WERI-Rb-1 (cell line): ENCODE measurements at regions not wholly inside any gene's neighbourhood (a gene's known extent, or its start where the extent isn't known, plus 50 kb on each side); places are given as distances from the start of the nearest gene placed in this dataset.
"Not testable (repeated sequence)": the region's sequence is repeated elsewhere in the genome, so short reads cannot be mapped to it uniquely, and the experiment has no call there.

ENCODE experiments used
- DNase-seq: peaks from one replicate; pipeline ENCODE4 v3.0.0-alpha.2; 2020
- H3K27ac ChIP-seq: fragments of 250-450 bp; sonication (Bioruptor Pico); 2 replicates; pipeline ENCODE4 v1.5.1; 2020; ENCODE audit warnings: mild to moderate bottlenecking, moderate library complexity
- H3K27me3 ChIP-seq: fragments of 250-450 bp; sonication (Bioruptor Pico); 2 replicates; pipeline ENCODE4 v1.5.1; 2021; ENCODE audit warnings: mild to moderate bottlenecking, low read depth, moderate library complexity; ENCODE audit not compliant: insufficient read depth, severe bottlenecking
- H3K36me3 ChIP-seq: fragments of 250-450 bp; sonication (Bioruptor Pico); 2 replicates; pipeline ENCODE4 v1.5.1; 2020; ENCODE audit warnings: mild to moderate bottlenecking, moderate library complexity
- H3K4me3 ChIP-seq: 2 replicates; pipeline ENCODE4 v1.5.1; 2011; ENCODE audit warnings: low read depth, mild to moderate bottlenecking, control low read depth, low read length
- H3K9me3 ChIP-seq: fragments of 250-450 bp; sonication (Bioruptor Pico); 2 replicates; pipeline ENCODE4 v1.5.1; 2021; ENCODE audit warnings: mild to moderate bottlenecking, moderate library complexity; ENCODE audit not compliant: severe bottlenecking
- TF ChIP-seq, protein P1 (sequence below): IDR thresholded peaks from 2 replicates; pipeline ENCODE4 v1.5.1; 2011; ENCODE audit warnings: low read depth, mild to moderate bottlenecking, control low read depth, inconsistent platforms, low read length

DNA sequence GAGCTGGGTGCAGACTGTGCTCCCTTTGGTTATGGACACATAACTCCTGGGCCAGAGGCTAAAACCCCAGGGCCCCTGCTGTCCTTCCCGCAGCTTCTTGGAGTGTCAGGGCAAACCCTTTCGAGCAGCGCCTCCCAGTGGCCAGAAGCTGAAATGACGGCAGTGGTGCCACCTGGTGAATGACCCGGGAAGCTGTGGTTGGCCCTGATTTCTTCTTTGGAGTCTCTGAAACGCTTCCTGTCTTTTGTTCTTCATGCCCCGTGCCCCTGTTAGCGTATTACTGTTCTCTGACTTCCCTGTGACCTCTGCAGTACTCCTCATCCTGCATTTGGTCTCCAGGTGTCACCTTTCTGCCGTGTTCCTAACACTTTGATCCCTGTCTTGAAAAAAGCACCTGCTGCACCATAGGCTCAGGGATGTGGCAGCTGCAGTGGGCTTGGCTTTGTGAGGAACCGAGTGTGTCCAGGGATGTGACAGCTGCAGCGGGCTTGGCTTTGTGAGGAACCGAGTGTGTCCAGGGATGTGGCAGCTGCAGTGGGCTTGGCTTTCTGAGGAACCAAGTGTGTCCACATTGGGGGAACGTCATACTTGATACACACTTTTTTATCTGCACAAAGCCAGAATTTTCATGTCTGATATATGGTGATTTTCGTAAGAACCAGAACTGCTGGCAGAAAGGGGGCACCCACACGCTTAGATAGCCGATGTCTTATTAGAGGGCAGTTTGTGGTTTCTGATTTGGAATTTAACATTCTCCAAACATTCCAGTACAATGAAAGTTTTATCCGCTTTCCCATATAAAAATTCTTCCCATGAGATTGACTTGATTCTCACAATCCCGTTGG, 241.8 kb upstream of the FRG2C start:
- DNase-seq = peak; percentile 67
- not testable (repeated sequence) for H3K36me3 ChIP-seq, H3K9me3 ChIP-seq, H3K27ac ChIP-seq, H3K27me3 ChIP-seq, H3K4me3 ChIP-seq
- TF ChIP-seq, protein P1, sequence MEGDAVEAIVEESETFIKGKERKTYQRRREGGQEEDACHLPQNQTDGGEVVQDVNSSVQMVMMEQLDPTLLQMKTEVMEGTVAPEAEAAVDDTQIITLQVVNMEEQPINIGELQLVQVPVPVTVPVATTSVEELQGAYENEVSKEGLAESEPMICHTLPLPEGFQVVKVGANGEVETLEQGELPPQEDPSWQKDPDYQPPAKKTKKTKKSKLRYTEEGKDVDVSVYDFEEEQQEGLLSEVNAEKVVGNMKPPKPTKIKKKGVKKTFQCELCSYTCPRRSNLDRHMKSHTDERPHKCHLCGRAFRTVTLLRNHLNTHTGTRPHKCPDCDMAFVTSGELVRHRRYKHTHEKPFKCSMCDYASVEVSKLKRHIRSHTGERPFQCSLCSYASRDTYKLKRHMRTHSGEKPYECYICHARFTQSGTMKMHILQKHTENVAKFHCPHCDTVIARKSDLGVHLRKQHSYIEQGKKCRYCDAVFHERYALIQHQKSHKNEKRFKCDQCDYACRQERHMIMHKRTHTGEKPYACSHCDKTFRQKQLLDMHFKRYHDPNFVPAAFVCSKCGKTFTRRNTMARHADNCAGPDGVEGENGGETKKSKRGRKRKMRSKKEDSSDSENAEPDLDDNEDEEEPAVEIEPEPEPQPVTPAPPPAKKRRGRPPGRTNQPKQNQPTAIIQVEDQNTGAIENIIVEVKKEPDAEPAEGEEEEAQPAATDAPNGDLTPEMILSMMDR = peak; percentile 70

DNA sequence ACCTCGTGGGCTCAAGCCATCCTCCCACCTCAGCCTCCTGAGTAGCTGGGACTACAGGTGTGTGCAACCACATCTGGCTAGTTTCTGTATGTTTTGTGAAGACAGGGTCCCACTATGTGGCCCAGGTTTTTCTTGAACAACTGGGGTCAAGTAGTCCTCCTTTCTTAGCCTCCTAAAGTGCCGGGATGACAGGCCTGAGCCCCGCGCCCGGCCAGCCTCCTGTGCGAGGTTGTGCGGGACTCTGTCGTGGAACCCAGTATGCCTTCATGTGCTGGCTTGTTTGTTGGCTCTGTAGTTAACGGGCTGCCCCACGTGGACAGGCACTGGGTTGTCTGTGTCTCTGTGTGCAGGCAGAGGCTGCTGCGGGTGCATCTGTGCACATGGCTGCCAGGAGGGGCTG, 238.7 kb upstream of the FRG2C start:
- not testable (repeated sequence) for DNase-seq, H3K4me3 ChIP-seq, H3K27me3 ChIP-seq, H3K27ac ChIP-seq, H3K9me3 ChIP-seq, H3K36me3 ChIP-seq

DNA sequence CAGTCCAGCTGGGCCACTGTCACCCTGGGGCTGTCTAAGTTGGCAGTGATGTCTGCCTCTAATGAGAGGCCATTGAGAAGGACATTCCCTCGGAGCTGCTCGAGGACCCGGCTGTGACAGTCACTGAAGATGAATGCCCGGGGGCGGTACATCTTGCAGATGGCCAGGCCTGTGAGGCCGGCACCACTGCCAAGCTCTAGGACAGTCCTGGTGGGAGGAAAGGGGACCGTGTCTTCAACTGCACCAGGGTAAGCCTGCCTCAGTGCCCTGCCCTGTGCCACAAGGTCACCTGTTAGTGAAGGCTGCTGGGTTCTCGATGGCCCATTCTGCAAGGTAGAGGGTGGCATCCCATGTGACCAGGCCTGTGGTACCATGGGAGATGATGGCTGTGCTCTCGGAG, 236.6 kb upstream of the FRG2C start:
- H3K27me3 ChIP-seq, H3K9me3 ChIP-seq, H3K27ac ChIP-seq, DNase-seq, H3K4me3 ChIP-seq, H3K36me3 ChIP-seq: not testable (repeated sequence)

DNA sequence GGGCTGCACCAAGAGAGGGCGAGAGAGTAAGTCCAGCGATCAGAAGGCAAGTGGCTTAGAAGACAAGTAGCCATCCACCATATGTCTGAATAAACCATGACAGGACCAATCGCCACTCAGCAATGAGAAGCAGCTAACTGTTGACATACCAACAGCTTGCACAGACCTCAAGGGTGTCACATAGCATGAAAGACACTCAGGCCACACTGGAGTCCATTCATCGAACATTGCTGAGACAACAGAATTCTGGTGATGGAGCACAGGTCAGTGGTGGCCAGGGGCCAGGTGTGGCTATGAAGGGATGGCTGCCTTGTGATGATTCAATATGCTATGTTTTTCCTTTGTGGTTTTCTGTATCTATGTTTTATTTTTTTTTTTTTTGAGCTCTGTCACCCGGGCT, 236.2 kb upstream of the FRG2C start:
- not testable (repeated sequence) for H3K27me3 ChIP-seq, DNase-seq, H3K36me3 ChIP-seq

DNA sequence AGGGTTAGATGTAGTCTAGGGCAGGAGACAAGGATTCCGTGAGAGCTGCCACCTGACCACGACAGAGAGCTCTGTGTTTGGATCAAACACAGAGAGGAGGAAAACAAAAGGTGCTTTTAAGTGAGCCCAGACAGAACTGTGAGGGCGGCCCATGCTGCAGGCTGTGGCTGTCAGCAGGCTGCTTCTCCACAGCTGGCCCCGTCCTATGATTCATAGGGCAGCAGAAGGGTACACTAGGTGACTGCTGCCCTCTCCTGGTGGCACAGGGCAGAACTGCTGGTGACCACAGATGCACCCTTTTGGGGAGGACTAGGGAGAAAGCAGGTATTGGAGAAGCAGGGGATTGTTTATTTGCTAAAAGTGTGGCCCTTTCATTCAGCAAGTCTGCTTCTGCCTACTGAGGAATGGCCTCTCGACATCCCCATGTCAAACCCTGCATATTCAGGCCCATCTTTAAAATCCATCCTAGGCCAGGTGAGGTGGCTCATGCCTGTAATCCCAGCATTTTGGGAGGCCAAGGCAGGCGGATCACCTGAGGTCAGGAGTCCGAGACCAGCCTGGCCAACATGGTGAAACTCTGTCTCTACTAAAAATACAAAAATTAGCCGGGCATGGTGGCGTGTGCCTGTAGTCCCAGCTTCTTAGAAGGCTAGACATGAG, 234.4 kb upstream of the FRG2C start:
- H3K9me3 ChIP-seq, H3K4me3 ChIP-seq, H3K27me3 ChIP-seq, H3K36me3 ChIP-seq, H3K27ac ChIP-seq: not testable (repeated sequence)
- DNase-seq = peak; percentile 69
- TF ChIP-seq, protein P1 = peak; percentile 74

More for the DNA sequence above, 236.2 kb upstream of the FRG2C start:
- H3K4me3 ChIP-seq, H3K27ac ChIP-seq, H3K9me3 ChIP-seq: not testable (repeated sequence)

DNA sequence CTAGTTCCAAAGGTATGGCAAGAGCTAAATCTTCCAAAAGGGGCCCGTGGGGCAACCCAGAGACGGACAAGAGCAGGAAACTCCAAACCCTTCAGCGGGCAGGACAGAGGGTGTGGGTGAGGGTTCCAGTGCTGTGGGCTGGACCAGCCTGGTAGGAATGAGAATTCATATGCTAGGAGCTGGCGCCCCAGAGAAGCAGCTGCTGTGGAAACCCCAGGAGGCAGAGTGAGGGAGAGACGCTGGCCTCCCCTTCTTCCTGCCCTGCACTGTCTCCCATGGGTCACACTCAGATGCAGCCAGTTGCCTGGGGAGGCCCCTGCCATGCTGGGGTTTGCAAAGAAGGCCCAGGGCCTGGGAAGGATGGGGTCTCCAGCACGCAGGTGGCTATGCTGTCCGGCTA, 233.7 kb upstream of the FRG2C start:
- DNase-seq, H3K4me3 ChIP-seq, H3K9me3 ChIP-seq, H3K36me3 ChIP-seq, H3K27me3 ChIP-seq, H3K27ac ChIP-seq: not testable (repeated sequence)

DNA sequence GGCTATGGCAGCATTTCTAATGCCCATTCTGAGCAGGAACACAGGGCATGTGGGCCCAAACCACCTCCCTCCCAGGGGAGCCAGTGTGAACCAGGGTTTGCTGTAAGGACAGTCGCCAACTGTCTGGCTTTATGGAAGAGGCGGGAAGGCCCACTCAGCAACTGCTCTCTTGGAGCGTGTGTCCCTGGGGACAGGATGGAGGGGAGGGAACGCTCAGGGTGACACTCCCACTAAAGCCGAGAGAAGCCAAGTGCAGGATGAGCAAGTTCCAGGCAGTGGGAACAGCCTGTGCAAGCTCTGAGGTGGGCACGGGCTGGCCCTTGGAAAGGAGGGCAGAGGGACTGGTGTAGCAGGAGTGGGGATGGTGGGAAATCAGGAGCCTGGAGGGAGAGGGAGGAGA, 233.0 kb upstream of the FRG2C start:
- DNase-seq = not testable (repeated sequence)

GRCh38 chr3:75432466-75432865, 231.7 kb upstream of the FRG2C start:
- not testable (repeated sequence) for H3K4me3 ChIP-seq, H3K27me3 ChIP-seq, H3K9me3 ChIP-seq, DNase-seq, H3K36me3 ChIP-seq, H3K27ac ChIP-seq

More for the DNA sequence above, 233.0 kb upstream of the FRG2C start:
- not testable (repeated sequence) for H3K36me3 ChIP-seq, H3K27ac ChIP-seq, H3K27me3 ChIP-seq, H3K9me3 ChIP-seq, H3K4me3 ChIP-seq

GRCh38 chr3:75432885-75433284, 231.2 kb upstream of the FRG2C start:
- not testable (repeated sequence) for H3K27ac ChIP-seq, H3K9me3 ChIP-seq, H3K36me3 ChIP-seq, H3K27me3 ChIP-seq, DNase-seq, H3K4me3 ChIP-seq

DNA sequence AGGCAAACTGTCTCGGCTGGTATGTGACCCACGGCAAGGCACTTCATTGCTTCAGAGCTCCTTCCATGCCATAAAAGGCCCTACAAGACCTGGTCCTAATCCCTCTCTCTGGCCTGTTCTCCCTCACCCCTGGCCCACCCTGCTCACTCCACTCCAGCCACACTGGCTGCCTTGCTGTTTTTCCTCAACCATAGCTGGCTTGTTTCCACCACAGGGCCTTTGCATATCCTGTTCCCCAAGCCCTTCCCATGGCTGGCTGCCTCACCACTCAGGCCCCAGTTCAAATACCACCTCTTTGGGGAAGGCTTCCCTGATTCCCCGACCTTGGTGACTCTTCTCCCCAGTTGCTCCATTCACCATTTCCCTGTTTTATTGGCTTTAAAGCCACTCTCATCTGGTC, 230.8 kb upstream of the FRG2C start:
- DNase-seq, H3K36me3 ChIP-seq, H3K27ac ChIP-seq, H3K9me3 ChIP-seq, H3K27me3 ChIP-seq, H3K4me3 ChIP-seq: not testable (repeated sequence)

DNA sequence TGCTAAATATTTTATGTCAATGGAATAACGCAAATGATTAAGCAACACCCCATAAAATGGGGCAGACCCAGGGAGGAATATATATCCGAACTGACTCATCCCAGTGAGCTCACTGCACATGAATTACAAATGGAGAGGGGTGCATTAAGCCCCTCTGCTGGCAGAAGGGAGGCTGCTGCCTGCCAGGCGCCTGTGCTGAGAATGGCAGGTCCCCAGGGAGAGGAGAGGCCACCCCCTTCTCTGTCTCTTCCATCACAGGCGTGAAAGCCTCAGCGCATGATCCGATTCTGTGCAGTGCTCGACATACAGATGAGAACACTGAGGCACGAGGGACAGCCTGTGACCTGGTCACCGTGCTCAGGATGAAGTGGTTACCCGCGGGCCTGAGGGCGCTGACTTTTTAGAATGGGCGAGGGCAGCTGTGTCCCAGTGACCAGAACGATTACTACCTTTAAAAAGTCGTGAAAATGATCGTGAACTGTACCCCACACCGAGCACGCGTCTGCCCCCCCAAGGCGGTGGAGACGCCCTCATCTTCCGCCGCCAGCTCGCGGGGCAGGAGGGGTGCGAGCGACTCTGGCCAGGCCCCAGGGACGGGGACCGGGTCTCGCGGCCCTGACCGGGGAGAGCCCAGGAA, 229.7 kb upstream of the FRG2C start:
- not testable (repeated sequence) for H3K36me3 ChIP-seq
- Histone ChIP-seq H3K27ac (peak overlapping the region; percentile 78), H3K4me3 (peak overlapping the region; percentile 79)

More for the DNA sequence above, 229.7 kb upstream of the FRG2C start:
- not testable (repeated sequence) for H3K9me3 ChIP-seq, H3K27me3 ChIP-seq
- peak; percentile 48 for DNase-seq
